Spleen (tissue), 7 donors: ENCODE measurements at regions not wholly inside any gene's neighbourhood (a gene's known extent, or its start where the extent isn't known, plus 50 kb on each side); places are given as distances from the start of the nearest gene placed in this dataset.

Experiments used
- POLR2A ChIP-seq, 3 donors: fragments of 450-650 bp; IDR thresholded peaks; one replicate each; pipeline ENCODE4 v1.5.1; 2017; ENCODE audit warnings: antibody characterized with exemption in 3 of 3, mild to moderate bottlenecking in 1 of 3
- TF ChIP-seq, protein P1 (sequence below), 11 experiments: fragments of 200-600 bp in 7 of 11; fragments of 450-650 bp in 4 of 11; sonication (generic) in 4 of 11; IDR thresholded peaks in 8 of 11; conservative IDR thresholded peaks in 3 of 11; 1 replicate in 7 of 11; 2 replicates in 4 of 11; pipeline versions ENCODE4 v1.4.0 to v1.8.0; 2016 to 2021; ENCODE audit warnings: antibody characterized with exemption in 11 of 11, inconsistent platforms in 4 of 11, mild to moderate bottlenecking in 1 of 11
- donor health status: DM: no; HTN: no; CAD: no; lungs with moderate emphysema.
- donor health status: DM: no; HTN: no; CAD: no.
- donor health status: DM: no; HTN: no; CAD: no.

DNA sequence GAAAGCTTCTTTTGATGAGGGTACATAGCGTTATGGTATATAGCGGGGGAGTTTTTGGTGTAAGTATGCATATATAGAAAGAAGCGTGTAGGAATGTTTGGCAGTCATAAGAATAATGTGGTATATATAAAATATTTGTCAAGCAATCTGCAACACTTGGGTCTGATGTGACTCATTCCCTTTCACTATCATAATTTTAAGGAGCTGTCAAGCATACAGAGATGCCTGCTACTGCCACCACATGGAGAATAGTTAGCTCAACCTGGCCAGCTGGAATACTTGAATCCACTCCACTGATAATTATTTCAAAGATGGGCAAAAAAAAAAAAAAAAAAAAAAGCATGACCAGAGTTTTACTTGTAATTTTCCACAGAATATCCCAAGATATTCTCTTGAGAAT, 559.8 kb upstream of the REG3G start:
- TF ChIP-seq, protein P1, sequence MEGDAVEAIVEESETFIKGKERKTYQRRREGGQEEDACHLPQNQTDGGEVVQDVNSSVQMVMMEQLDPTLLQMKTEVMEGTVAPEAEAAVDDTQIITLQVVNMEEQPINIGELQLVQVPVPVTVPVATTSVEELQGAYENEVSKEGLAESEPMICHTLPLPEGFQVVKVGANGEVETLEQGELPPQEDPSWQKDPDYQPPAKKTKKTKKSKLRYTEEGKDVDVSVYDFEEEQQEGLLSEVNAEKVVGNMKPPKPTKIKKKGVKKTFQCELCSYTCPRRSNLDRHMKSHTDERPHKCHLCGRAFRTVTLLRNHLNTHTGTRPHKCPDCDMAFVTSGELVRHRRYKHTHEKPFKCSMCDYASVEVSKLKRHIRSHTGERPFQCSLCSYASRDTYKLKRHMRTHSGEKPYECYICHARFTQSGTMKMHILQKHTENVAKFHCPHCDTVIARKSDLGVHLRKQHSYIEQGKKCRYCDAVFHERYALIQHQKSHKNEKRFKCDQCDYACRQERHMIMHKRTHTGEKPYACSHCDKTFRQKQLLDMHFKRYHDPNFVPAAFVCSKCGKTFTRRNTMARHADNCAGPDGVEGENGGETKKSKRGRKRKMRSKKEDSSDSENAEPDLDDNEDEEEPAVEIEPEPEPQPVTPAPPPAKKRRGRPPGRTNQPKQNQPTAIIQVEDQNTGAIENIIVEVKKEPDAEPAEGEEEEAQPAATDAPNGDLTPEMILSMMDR (IDR thresholded peaks at IDR 0.05 in 8 of 11, conservative IDR thresholded peaks at IDR 0.05 in 3 of 11), result no peak
- TF ChIP-seq POLR2A (IDR thresholded peaks at IDR 0.05), result no peak
